ENCODE measurements at regions not wholly inside any gene's neighbourhood (a gene's known extent, or its start where the extent isn't known, plus 50 kb on each side); places are given as distances from the start of the nearest gene placed in this dataset.
"Not testable (repeated sequence)": the region's sequence is repeated elsewhere in the genome, so short reads cannot be mapped to it uniquely, and the experiment has no call there.

- DNase-seq, result no peak
Observed at GRCh38 chr14:85336257-85336656, 193.7 kb upstream of the FLRT2 start.

- no peak for DNase-seq
Observed at GRCh38 chr14:85336817-85337216, 193.1 kb upstream of the FLRT2 start.

GRCh38 chr14:85338895-85339294, 191.0 kb upstream of the FLRT2 start:
- no peak for DNase-seq

- no peak for DNase-seq
Observed at GRCh38 chr14:85342858-85343607, 186.9 kb upstream of the FLRT2 start.

GRCh38 chr14:85344171-85344570, 185.8 kb upstream of the FLRT2 start:
- no peak for DNase-seq

- DNase-seq, result no peak
Observed at GRCh38 chr14:85344847-85345570, 184.9 kb upstream of the FLRT2 start.

GRCh38 chr14:85350667-85351066, 179.3 kb upstream of the FLRT2 start:
- DNase-seq, result no peak

GRCh38 chr14:85352588-85352987, 177.4 kb upstream of the FLRT2 start:
- not testable (repeated sequence) for DNase-seq

GRCh38 chr14:85357120-85357519, 172.8 kb upstream of the FLRT2 start:
- DNase-seq, result no peak

- DNase-seq, result no peak
Observed at GRCh38 chr14:85358136-85358785, 171.7 kb upstream of the FLRT2 start.

- no peak for DNase-seq
Observed at GRCh38 chr14:85359505-85359904, 170.4 kb upstream of the FLRT2 start.

- DNase-seq, result no peak
Observed at GRCh38 chr14:85363358-85363757, 166.6 kb upstream of the FLRT2 start.

GRCh38 chr14:85366226-85366625, 163.7 kb upstream of the FLRT2 start:
- DNase-seq, result no peak

- no peak for DNase-seq
Observed at GRCh38 chr14:85380881-85381280, 149.1 kb upstream of the FLRT2 start.

GRCh38 chr14:85382341-85382740, 147.6 kb upstream of the FLRT2 start:
- DNase-seq, result no peak

GRCh38 chr14:85387181-85387580, 142.8 kb upstream of the FLRT2 start:
- DNase-seq, result no peak

GRCh38 chr14:85390236-85390635, 139.7 kb upstream of the FLRT2 start:
- DNase-seq, result no peak

GRCh38 chr14:85391455-85391854, 138.5 kb upstream of the FLRT2 start:
- no peak for DNase-seq

GRCh38 chr14:85391892-85392291, 138.1 kb upstream of the FLRT2 start:
- DNase-seq, result no peak

GRCh38 chr14:85399186-85399585, 130.8 kb upstream of the FLRT2 start:
- DNase-seq, result no peak

- DNase-seq, result no peak
Observed at GRCh38 chr14:85400678-85401077, 129.3 kb upstream of the FLRT2 start.

GRCh38 chr14:85401384-85401783, 128.6 kb upstream of the FLRT2 start:
- no peak for DNase-seq

- no peak for DNase-seq
Observed at GRCh38 chr14:85402569-85403162, 127.3 kb upstream of the FLRT2 start.
